ENCODE measurements at regions not wholly inside any gene's neighbourhood (a gene's known extent, or its start where the extent isn't known, plus 50 kb on each side); places are given as distances from the start of the nearest gene placed in this dataset.
"Not testable (repeated sequence)": the region's sequence is repeated elsewhere in the genome, so short reads cannot be mapped to it uniquely, and the experiment has no call there.

DNA sequence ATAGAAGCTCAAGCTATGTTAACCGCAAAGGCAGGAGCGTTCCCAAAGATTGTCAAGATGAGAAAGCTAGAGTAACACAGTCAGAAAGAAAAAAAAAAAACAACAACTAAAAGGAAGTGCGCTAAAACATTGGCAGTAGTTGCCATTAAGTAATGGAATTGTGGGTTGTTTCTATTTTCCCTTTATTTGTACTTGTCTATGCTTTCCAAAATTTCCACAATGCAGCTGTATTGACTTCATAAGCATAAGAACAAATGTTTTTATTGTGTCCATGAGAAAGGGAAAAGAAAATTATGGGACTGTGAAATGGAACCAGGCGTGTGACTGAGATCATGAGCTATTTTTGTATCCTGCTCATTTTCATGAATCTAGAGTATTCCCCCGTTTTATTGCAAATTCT is 153.4 kb downstream of the TMEM114 start:
- DNase-seq: no peak

DNA sequence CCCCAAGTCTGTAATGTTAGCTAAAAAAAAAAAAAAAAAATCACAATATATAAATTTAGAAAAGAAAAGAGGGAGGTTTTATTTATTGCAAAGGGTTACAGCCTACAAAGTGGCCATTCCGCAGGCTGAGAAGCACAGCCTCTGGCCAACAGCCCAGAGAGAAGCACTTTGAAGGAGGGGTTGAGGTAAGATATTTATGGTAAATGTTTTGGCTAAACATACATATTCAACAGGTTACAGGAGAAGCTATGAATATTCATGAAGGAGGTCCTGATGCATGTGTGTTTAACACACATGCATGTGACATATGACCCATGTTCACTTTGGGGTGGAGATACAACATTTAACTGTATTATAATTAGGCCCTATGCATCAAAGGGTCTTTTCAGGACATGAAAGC is 158.5 kb downstream of the TMEM114 start:
- DNase-seq: no peak

DNA sequence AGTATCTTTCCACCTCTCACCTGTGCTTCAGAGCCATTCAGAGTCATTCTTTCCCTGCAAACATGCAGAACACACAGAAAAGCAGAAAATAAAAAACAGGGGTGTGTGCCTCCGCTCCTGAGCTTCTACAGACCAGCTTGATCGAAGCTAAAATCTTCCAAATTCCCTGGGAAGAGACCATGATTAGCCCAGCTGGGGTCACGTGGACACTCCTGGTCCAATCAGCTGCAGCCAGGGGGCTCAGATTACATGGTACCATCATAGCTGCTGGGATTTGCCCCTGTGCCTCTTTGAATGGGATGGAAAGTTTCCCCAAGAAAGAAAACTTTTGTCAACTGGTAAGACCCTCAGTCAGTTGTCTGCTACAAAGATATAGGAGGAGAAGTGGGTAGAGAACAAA is 159.9 kb downstream of the TMEM114 start:
- no peak for DNase-seq

DNA sequence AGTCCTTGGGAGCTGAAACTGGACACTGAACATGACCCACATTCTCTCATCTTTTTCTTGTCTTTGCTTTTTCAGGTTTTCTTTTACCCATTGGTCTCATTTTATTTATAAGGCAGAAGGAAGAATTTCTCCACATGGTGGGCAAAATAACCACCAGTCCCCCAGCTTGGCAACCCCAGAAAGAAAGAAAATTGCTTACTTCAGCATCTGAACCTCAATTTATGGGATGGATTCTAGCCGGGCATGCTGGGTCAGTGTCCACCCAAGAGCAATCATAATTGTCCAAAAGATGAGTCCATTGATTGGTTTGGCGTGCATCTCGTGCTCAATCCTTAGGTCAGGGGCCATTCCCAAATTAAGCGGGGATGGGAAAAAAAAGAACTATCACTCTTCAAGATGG is 163.7 kb downstream of the TMEM114 start:
- DNase-seq: no peak

DNA sequence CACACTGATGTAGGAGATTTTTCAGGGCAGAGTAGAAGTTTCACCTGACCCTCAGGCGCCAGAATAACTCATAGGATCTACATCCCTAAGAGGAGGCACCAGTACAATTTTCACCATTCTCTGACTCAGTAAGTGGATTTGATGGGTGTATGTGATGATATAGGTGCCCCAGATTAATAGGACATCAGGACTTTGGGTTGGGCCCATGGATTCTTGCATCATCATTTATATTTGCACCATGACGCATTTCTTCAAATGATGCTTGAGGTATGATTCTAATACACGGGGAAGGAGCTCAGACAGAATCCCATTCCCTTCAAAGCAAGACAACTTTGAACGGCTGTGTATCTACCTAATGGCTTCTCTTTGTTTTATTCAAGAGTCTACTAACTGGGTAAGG is 173.2 kb downstream of the TMEM114 start:
- DNase-seq: no peak

DNA sequence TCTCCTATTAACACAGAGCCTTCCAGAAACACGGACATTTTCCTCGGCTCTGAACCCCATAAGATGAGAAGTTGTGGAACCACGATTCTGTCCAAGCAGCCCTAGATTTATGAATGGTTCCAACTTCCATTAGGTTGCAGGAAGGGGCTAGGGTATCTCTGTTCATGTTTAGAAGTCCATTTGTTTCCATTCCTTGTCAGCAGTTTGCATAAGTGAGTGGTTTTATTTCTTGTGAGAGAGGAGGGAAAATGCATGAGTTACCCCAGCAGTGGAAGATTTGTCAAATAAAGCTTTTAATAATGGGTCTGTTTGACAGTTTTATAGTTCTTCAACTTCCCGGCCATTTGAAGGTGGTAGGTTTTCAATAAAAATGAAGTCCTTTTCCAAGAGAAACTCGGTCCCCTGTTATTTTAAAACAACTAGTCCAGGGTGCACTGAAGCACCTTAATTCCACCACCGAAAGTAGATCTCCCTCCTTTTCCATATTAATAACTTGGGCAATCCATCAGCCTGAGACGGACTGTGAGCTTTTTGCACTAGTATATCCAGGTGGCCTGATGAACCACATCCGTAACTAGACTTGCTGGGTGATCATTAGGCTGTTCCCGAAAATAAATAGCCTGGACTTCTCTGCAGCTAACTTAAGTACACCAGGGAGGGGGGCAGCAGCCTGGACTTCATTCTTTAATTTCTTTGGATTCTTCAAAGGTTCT is 181.3 kb downstream of the TMEM114 start:
- DNase-seq: no peak

DNA sequence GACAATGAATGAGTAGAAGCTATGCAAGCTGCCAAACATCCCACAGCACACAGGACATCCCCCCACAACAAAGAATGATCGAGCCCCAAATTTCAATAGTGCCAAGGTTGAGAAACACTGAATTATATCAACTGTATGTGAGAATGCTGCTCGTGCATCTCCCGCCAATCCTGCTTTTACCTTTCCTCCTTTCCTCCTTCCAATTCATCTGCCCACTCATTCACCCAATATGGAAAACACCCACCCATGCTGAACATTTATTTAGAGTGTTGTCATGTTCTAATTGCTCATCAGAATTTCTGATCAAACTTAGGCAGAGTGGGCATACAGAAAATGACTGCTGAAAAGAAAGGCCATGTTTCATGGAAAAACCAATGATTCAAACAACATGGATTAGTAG is 183.0 kb downstream of the TMEM114 start:
- DNase-seq: no peak

DNA sequence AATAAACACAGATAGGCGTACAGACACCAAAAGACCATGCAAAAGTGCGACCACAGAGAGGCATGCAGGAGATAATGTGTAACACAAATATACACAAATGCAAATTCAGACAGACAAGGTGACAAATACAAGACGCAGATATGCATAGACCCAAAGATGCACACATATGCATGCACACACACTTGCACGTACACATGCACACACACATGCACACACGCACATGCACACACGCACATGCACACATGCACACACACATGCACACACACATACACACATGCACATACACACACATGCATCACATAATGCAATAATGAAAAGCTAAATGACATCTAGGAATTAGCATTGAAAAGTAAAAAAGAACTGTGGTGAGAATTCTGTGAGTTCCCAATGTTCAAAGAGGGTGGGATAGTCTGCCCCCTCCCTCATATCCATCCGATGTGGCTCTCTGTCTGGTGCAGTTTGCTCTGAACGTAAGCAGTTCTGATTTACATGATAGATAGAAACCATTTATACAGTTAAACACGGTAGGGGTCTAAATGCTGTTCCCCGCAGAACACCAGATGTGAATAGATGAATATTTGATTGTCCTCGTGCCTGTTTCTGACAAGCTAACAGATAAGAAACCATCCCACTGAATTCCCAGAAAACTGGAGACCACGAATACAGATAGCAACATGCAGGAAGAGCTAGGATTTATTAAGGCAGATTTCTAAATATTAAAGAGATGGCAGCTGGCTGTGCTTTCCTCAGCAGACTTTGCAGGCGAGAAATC is 186.1 kb downstream of the TMEM114 start:
- no peak for DNase-seq

DNA sequence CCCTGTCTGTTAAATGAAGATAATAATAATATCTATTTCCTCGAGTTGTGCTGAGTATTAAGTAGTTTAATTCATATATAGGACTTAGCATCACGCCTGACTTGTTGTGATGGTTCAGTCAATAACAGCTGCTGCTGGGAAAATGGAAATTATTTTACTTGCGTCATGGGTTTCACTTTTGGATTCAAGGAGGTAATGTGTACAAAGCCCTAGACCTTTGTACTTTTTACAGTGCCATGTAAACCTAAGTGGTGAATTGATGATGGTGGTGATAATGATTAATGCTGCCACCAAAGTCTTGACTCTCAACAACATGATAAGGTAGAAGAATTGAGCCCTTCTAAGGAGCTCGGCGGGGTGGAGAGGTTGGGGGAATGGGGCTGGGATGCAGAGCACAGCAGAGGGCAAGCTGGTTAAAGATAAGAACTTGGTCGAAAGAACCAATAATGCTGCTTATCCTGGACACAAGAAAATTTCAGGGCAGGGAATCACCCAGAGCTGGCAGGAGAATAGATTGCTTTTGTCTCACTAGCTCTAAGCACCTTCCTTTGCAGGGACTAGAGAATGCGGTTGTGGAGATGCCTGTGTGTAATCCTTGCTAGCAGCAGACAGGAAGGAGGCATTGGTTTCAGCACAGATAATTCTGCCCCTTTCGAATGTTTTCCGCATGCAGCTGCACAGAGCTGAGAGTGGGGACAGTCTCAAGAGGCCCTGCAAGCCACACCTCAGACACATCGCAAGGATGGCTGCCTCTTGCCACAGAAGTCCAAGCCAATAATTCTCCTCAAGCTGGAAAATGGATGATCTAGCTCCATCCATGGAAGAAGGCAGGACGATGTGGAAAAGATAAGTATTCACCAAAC is 187.1 kb downstream of the TMEM114 start:
- no peak for DNase-seq

DNA sequence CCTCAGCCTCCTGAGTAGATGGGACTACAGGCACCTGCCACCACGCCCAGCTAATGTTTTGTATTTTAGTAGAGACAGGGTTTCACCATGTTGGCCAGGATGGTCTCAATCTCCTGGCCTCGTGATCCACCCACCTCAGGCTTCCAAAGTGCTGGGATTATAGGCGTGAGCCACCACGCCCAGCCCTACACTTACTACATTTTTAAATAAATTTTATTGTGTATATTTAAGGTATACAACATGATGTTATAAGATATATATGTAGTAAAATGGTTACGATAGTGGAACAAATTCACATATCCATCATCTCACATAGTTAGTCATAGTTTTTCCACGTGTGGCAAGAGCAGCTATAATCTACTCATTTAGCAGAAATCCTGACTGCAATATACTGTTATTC is 189.6 kb downstream of the TMEM114 start:
- not testable (repeated sequence) for DNase-seq

DNA sequence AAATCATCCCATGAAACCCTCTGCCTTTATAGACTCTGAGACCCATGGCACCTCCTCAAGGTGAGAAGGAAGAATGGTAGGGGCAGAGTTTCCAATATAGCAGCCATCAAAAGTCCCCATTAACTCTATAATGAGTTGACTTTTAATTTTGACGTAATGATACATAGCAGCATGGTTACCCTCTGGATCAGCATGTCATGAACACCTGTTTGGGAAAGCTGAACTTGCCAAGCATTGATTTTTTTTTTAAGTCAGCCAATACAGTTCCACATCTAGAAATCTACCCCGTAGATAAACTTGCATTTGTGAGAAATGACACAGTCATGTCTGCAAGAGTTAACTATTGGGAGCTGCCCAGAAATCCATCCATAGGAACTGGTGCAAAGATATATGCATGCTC is 191.8 kb downstream of the TMEM114 start:
- DNase-seq: no peak

DNA sequence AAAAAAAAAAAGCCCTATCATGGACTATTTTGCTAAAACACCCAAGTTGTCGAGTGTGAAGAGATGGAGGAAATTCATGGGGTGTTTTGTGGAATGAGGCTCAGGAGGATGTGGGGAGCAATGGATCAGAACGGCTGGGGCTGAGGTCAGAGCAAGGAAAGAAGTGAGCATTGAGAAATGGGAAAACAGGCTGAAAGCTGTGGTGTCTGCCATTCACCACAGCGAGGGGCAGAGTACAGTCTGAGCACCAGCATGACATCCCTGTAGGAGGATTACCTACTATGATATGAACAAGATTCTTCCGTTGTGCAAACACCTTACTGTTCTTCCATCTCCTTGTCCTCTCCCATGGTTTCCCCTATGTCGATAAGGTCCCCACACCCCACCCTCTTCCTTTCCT is 193.1 kb downstream of the TMEM114 start:
- DNase-seq: no peak

DNA sequence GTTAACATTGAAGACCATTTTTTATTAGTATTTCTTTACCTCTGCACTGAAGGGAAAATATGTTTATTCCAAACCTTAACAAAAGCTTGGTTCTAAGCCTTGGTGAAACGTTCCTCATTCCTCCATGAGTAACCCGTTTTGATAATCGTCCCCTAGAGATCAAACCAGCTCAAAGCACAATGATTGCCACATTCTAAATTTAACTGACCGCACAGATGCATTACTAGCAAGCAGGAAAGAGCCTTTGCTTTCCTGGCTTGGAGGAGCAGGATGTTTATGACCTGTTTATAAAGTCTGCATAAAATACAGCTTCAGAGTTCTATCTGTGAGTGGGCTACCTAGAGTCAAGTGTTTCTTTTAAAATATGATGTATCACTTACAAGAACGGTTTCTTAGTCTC is 193.8 kb downstream of the TMEM114 start:
- no peak for DNase-seq

DNA sequence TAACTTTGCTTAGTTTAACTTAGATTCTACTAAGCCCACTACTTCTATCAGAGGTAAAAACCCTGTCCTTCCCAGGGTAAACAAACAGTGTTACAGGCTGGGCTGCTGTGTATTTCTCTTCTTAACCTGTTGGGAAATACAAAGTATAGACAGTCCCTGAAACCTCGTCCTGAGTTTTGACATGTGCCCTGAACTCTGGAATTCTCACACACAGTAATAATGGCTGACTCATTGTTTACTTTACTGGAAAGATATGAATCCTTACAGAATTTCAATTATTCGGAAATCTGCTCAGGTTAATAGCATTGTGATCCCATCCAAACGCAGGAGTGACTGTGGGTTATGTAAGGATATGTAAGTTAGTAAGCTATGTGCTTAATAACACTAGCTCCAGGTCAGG is 199.1 kb downstream of the TMEM114 start:
- DNase-seq: no peak

DNA sequence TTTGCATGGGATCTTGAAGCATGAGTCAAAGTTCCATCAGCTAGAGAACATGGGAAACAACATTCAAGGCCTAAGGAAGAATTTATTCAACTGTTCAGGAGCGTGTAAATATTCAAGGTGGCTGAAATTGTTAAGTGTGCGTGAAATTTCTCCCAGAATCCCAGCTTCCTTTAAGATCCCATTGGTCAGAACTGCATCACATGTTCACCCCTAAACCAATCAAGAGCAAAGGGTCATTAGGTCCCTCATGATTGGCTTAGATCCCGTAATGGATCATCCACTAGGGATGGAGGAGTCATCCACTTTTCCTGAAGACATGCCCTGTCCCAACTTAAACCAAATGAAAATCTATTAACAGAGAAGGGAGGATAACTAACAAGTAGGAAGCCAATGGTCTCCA is 201.6 kb downstream of the TMEM114 start:
- no peak for DNase-seq

DNA sequence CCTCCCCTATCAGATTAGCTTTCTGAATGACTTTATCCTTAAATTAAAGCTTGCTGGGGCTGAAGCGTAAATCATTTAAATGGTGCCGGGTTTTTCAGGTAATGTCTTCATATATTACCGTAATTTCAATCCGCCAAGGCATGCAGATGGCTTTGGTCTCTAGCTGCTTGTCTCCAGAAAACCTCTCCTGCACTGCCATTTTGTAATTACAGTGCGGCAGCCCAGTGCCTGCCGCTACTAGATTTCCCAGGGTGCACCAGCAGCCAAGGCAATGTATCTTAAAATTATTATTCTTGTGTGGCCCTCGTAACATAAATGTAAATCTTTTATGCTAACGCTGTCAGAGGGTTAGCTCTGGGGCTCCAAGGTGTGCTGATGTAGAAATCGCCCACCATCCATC is 208.5 kb downstream of the TMEM114 start:
- DNase-seq: no peak

DNA sequence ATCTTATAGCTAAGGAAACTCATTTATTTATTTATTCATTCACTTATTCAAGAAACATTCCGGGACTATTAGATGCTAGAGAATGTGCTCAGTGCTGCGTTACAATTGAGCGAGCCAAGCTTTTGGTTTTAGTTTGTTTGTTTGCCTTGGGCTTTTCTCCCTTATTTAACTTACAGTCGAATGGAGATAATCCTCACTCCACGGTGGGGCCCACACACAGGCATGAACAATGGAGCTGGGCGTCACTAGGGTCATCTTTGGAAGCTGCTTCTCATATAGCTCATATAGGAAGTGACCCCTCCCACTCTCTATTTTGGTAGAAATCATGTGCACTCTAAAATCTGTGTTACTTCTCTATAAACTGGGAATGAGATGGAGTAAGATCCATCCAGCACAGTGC is 210.0 kb downstream of the TMEM114 start:
- DNase-seq: no peak

DNA sequence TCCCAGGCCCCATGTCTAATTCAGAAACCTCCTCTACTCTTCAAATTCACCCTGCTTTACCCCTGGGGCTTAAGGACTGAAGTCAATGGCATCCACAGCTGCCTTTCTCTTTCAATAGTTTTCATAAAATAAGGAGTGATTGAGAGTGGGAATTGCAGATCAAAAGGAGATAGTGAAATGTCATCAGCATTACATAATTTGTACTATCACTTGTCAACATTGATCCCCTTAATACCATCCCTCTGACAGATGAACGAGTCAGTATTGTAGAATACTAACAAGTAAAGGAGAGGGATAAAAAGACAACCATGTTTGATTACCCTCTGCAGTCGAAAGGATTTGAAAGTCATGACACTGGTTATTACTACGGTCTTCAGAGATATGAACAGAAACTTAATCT is 212.4 kb downstream of the TMEM114 start:
- no peak for DNase-seq

DNA sequence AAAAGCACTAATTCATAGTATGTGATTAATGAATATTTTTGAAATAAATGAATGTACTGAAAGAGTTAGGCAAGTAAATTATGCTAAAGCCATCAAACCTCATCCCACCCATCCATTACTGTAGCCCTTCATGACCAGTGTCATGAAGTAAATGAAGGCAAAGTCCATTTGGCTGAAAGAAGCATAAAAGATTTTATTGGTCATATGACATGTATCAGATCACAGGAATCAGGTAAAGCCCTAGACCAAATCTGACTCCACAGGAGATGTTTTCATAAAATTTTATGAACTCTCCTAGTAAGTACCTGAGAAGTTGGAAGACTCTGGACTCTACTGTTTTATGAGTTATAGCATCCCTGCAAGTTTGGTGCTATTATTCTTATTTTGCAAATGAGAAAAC is 213.5 kb downstream of the TMEM114 start:
- DNase-seq: no peak

DNA sequence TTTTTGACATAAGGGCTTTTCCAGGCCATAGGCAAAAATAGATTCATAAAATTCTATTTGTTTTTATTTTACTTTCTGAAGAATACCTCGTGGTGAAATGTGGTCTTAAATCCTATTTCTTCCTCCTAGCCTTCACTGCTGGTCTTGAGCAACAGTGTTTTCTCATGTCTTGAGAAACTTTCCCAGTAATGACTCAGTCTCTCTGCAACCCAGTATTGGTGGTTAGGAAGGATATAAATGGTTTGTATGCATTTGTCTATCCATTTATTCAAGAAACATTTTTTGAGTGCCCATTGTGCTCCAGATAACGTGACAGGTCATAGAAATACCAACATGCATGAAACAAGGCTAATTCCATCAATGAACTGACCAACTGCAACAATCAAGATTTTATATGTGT is 213.9 kb downstream of the TMEM114 start:
- DNase-seq: no peak

DNA sequence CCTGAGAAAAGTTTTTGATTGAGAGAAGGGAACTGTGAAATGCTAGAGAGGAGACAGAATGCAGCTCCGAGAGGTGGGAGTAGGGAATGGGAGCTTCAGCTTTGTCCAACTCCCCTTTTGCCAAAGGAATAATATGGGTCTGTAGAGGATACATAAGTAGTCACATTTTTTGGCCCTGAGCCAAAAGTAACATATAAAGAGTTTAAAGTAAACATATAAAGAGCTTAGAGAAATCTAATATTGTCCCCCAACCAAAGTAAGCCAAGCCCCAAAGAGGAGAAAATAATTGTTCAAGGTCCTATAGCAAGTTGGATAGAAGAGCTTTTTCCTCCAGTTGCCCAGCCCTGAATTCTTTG is 215.1 kb downstream of the TMEM114 start:
- DNase-seq: no peak

DNA sequence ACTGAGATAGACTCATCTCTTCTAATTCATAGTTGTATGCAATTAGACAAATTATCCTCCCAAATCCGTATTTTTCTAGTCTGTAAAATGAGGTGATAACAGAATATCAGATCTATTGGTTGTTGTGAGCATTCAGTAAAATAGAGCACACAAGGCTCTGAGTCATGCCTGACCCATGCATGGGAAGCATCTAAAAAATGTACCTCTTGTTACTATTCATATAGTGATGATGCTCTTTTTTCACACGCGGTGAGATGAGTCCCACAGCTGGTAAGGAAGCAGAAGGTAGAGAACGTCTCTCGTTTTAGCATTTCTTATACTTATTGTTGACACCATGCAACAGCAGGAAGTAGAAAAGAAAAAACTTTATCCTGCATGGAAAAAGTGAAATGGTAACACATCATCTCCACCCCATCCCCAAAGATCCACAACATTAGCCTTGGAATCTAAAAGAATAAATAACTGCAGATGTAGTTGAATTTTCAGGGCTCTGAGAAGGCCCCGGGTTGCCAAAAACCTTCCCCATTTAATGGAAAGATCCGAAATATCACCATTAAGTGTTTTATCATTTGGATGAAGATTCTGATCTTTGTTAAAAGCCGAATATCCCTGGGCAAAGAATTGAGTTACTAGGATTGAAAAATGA is 215.6 kb downstream of the TMEM114 start:
- no peak for DNase-seq

DNA sequence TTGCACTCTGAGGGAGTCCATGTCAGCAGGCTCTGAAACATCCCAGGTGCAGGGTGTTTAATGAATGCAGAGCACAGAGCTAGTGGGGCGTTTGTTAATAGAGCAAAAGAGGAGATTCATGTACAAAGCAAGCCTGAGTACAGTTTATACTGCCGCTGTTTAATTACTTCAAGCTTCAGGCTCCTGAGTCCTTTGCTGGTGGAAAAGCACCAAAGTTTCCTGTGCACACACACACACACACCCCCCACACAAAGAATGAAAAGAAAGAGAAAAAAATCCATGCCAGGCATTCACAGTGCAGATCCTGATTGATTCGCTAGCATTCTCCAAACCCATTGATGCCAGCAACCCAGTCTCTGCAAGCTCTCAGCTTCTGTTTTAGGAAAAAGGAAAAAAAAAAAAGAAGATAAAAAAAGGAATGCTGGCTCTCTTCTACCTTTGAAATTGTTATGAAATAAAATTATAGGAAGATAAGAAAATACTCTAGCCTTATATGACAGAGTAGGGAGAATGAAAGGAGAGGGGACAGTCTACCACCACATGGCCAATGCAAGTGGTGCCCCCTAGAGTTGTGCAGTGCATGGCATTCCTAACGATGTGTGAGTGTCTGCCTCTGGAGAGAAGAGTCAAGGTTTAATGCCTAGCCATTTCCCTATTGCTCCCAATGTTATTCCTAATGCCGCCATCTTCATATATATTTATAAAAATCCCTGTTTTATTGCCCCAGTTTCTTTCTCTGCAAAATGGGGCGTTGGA is 216.5 kb downstream of the TMEM114 start:
- no peak for DNase-seq

All from femur (tissue), 1 donor.